ENCODE measurements at regions not wholly inside any gene's neighbourhood (a gene's known extent, or its start where the extent isn't known, plus 50 kb on each side); places are given as distances from the start of the nearest gene placed in this dataset.

DNA sequence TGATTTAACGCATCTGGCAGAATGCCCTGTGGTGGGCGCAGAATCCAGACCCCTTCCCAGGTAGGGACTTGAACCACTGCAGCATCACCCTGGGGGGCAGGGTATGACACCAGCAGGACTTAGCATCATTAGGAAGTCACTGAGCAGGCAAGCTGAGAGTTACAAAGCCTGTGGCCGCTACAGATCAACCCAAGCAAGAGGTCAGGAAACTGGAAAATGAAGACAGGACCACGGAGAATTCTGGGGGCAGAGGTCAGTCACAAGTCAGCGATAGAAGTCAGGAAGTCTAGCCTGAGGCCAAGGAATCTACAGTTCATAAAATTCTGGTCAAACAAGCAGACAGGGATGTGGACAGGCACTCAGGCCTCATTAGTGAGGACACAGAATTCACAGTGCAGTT, 108.4 kb downstream of the CHIC2 start:
- no peak overlapping the region for H3K27ac ChIP-seq (ENCODE audit: extremely low read depth, low read depth, low read length)
- TF ChIP-seq ZIC2 (tag by site-specific recombination; IDR thresholded peaks at IDR 0.05), result peak; percentile 53
- no peak for TF ChIP-seq ZNF19 (tag by site-specific recombination; IDR thresholded peaks at IDR 0.05; ENCODE audit: low read depth)
- no peaks in the 10 kb centered on the region for H3K36me3 ChIP-seq (ENCODE audit: control insufficient read depth in 2 of 2, insufficient read depth in 1 of 2, low read length in 2 of 2)
- H3K4me3 ChIP-seq (ENCODE audit: low read depth, low read length), result no peak overlapping the region
- no peaks in the 10 kb centered on the region for H3K9me3 ChIP-seq (ENCODE audit: control insufficient read depth, insufficient read depth, low read depth, low read length)
- CTCF ChIA-PET, result interaction anchor here (0.6 kb wide), 1 partner anchor 61 kb away, joined by 3 read pairs; no protein-coding TSS in a partner anchor
- H3K4me1 ChIP-seq (ENCODE audit: control insufficient read depth, insufficient read depth, low read length), result no peaks in the 10 kb centered on the region
- POLR2A ChIA-PET, result interaction anchor here (1.6 kb wide), 1 partner anchor 12 kb away, joined by 7 read pairs; no protein-coding TSS in a partner anchor

DNA sequence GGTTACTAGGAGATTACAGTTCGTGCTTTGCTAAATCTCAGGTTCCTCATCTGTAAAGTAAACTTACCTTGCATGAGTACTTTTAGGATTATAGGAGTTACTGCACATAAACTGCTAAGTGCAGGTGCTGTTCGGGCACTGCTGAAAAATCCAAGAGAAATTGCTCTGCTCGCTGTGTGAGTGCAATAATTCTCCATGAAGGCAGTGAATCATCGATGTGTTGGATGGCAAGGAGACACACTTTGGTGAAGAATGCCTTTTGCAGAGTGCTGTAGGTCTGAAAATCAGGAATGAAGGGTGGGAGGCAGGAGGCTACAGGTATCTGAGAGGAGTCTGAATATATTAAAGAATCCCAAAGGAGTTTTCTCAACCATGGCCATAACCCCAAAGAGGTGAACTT, 113.0 kb downstream of the CHIC2 start:
- ChIA-PET POLR2A (no interaction called here), CTCF (no interaction called here)
- H3K4me3 ChIP-seq (ENCODE audit: low read depth, low read length), result no peak overlapping the region
- H3K9me3 ChIP-seq (ENCODE audit: control insufficient read depth, insufficient read depth, low read depth, low read length), result no peaks in the 10 kb centered on the region
- TF ChIP-seq, protein P1, sequence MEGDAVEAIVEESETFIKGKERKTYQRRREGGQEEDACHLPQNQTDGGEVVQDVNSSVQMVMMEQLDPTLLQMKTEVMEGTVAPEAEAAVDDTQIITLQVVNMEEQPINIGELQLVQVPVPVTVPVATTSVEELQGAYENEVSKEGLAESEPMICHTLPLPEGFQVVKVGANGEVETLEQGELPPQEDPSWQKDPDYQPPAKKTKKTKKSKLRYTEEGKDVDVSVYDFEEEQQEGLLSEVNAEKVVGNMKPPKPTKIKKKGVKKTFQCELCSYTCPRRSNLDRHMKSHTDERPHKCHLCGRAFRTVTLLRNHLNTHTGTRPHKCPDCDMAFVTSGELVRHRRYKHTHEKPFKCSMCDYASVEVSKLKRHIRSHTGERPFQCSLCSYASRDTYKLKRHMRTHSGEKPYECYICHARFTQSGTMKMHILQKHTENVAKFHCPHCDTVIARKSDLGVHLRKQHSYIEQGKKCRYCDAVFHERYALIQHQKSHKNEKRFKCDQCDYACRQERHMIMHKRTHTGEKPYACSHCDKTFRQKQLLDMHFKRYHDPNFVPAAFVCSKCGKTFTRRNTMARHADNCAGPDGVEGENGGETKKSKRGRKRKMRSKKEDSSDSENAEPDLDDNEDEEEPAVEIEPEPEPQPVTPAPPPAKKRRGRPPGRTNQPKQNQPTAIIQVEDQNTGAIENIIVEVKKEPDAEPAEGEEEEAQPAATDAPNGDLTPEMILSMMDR (tag by site-specific recombination; IDR thresholded peaks at IDR 0.05), result no peak
- no peak for TF ChIP-seq WT1 (tag by site-specific recombination; IDR thresholded peaks at IDR 0.05)
- no peak for TF ChIP-seq KLF1 (tag by site-specific recombination; IDR thresholded peaks at IDR 0.05)
- no peak for TF ChIP-seq SCRT1 (tag by site-specific recombination; IDR thresholded peaks at IDR 0.05; ENCODE audit: borderline replicate concordance)
- TF ChIP-seq ZFP37 (tag by site-specific recombination; IDR thresholded peaks at IDR 0.05), result no peak
- H3K36me3 ChIP-seq (ENCODE audit: control insufficient read depth in 2 of 2, insufficient read depth in 1 of 2, low read length in 2 of 2), result no peaks in the 10 kb centered on the region
- H3K27ac ChIP-seq (ENCODE audit: extremely low read depth, low read depth, low read length), result no peak overlapping the region
- H3K4me1 ChIP-seq (ENCODE audit: control insufficient read depth, insufficient read depth, low read length), result no peaks in the 10 kb centered on the region

DNA sequence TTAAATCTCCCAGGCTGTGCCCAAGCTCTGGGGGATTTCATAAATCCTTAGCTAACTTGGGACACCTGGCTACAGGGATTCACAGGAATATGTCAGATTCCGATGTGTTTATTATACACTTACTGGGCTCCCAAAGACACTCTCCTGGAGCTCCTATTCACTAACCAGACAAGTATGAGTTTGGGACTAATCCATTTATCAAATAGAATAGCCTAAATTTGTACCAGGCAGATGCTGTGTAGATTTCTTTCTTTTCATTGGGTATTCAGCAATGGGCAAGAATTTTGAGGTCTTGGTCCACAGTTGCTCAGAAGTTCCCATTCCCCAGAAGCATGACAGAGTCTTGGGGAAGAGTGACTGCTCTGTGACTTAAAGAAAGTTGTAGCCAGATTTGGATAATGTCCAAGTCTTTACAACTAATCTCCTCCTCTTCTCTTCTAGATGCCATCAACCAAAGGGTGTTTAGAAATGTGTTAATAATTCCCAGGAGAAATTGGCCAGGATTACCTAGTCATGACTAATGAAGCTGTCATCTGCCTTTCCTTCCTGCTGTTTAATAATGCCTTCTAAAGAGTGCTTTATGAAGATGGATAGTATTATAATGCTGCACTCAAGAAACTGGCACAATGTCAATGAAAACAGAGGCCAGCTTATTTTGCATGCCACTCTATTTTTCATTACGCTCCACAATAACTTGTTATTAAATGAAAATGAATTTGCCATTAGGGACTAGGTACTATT, 120.9 kb downstream of the CHIC2 start:
- Histone ChIP-seq H3K4me1 (ENCODE audit: control insufficient read depth, insufficient read depth, low read length) (peaks cover 6% of the 10 kb centered on the region), H3K9me3 (ENCODE audit: control insufficient read depth, insufficient read depth, low read depth, low read length) (no peaks in the 10 kb centered on the region), H3K27ac (ENCODE audit: extremely low read depth, low read depth, low read length) (no peak overlapping the region), H3K36me3 (ENCODE audit: control insufficient read depth in 2 of 2, insufficient read depth in 1 of 2, low read length in 2 of 2) (no peaks in the 10 kb centered on the region), H3K4me3 (ENCODE audit: low read depth, low read length) (no peak overlapping the region)
- CTCF ChIA-PET, result interaction anchor here (0.6 to 2.9 kb wide), 5 partner anchors 13 to 291 kb away, joined by 3 to 21 read pairs (median 4); no protein-coding TSS in a partner anchor
- POLR2A ChIA-PET, result interaction anchor here (1.1 kb wide), 1 partner anchor 12 kb away, joined by 7 read pairs; no protein-coding TSS in a partner anchor
- no peak for TF ChIP-seq SETDB1 (IDR thresholded peaks at IDR 0.05; ENCODE audit: insufficient read length, low read length)
- no peak for TF ChIP-seq ZBTB20 (tag by site-specific recombination; IDR thresholded peaks at IDR 0.05)
- no peak for TF ChIP-seq ZBTB48 (tag by site-specific recombination; IDR thresholded peaks at IDR 0.05)
- TF ChIP-seq ZBTB21 (tag by site-specific recombination; IDR thresholded peaks at IDR 0.05), result peak; percentile 85
- no peak for TF ChIP-seq ZNF23 (tag by site-specific recombination; IDR thresholded peaks at IDR 0.05; ENCODE audit: borderline replicate concordance)
- TF ChIP-seq ZFP3 (tag by site-specific recombination; IDR thresholded peaks at IDR 0.05; ENCODE audit: low read depth), result no peak
- TF ChIP-seq ZBTB7A (tag by site-specific recombination; IDR thresholded peaks at IDR 0.05; ENCODE audit: low read depth), result peak; percentile 60; the same call in 1 of the 2 replicates
- TF ChIP-seq REPIN1 (tag by site-specific recombination; IDR thresholded peaks at IDR 0.05; ENCODE audit: low read depth), result no peak
- TF ChIP-seq, protein P2, sequence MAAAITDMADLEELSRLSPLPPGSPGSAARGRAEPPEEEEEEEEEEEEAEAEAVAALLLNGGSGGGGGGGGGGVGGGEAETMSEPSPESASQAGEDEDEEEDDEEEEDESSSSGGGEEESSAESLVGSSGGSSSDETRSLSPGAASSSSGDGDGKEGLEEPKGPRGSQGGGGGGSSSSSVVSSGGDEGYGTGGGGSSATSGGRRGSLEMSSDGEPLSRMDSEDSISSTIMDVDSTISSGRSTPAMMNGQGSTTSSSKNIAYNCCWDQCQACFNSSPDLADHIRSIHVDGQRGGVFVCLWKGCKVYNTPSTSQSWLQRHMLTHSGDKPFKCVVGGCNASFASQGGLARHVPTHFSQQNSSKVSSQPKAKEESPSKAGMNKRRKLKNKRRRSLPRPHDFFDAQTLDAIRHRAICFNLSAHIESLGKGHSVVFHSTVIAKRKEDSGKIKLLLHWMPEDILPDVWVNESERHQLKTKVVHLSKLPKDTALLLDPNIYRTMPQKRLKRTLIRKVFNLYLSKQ (tag by site-specific recombination; IDR thresholded peaks at IDR 0.05; ENCODE audit: borderline replicate concordance), result no peak
- peak; percentile 90 for TF ChIP-seq KLF8 (tag by site-specific recombination; IDR thresholded peaks at IDR 0.05)
- no peak for TF ChIP-seq ZNF114 (tag by site-specific recombination; IDR thresholded peaks at IDR 0.05)
- no peak; the same call in 1 of the 2 replicates for TF ChIP-seq ZNF10 (tag by site-specific recombination; IDR thresholded peaks at IDR 0.05)
- no peak for TF ChIP-seq TRIM28 (IDR thresholded peaks at IDR 0.05; ENCODE audit: borderline replicate concordance, low read length)
- peak; percentile 92 for TF ChIP-seq ZXDB (tag by site-specific recombination; IDR thresholded peaks at IDR 0.05)
- peak; percentile 86 for TF ChIP-seq ZBTB17 (tag by site-specific recombination; IDR thresholded peaks at IDR 0.05)
- TF ChIP-seq BCL11B (tag by site-specific recombination; IDR thresholded peaks at IDR 0.05; ENCODE audit: low read depth), result peak; percentile 97
- TF ChIP-seq ZNF629 (tag by site-specific recombination; IDR thresholded peaks at IDR 0.05), result peak; percentile 92
- peak; percentile 83; the same call in 1 of the 2 replicates for TF ChIP-seq ZBTB1 (tag by site-specific recombination; IDR thresholded peaks at IDR 0.05)
- TF ChIP-seq GLI2 (tag by site-specific recombination; IDR thresholded peaks at IDR 0.05; ENCODE audit: borderline replicate concordance, low read depth), result peak; percentile 98
- no peak for TF ChIP-seq ZNF555 (tag by site-specific recombination; conservative IDR thresholded peaks at IDR 0.05)
- no peak for TF ChIP-seq ZNF791 (tag by site-specific recombination; IDR thresholded peaks at IDR 0.05)
- no peak for TF ChIP-seq ZNF830 (tag by site-specific recombination; IDR thresholded peaks at IDR 0.05; ENCODE audit: low read depth)
- TF ChIP-seq ZNF157 (tag by site-specific recombination; IDR thresholded peaks at IDR 0.05), result no peak
- TF ChIP-seq HOXD13 (CRISPR knock-in tag; IDR thresholded peaks at IDR 0.05; ENCODE audit: borderline replicate concordance), result peak; percentile 98
